HFFc6 (cell line): ENCODE measurements at regions not wholly inside any gene's neighbourhood (a gene's known extent, or its start where the extent isn't known, plus 50 kb on each side); places are given as distances from the start of the nearest gene placed in this dataset.

Experiments used
- DNase-seq: peaks from one replicate; pipeline ENCODE4 v3.0.0-alpha.2; 2018
- H3K27ac Mint-ChIP-seq: 2 replicates; pipeline ENCODE4 v1.8.0; 2020; ENCODE audit warnings: mild to moderate bottlenecking, mixed read lengths
- H3K27me3 Mint-ChIP-seq: 2 replicates; pipeline ENCODE4 v1.8.0; 2021; ENCODE audit warnings: mild to moderate bottlenecking, moderate library complexity, mixed read lengths; ENCODE audit not compliant: insufficient read depth
- H3K36me3 Mint-ChIP-seq: 2 replicates; pipeline ENCODE4 v1.8.0; 2021; ENCODE audit warnings: low read depth, mixed read lengths
- H3K4me1 Mint-ChIP-seq: 2 replicates; pipeline ENCODE4 v1.8.0; 2020; ENCODE audit warnings: low read depth, mixed read lengths
- H3K4me3 Mint-ChIP-seq: 2 replicates; pipeline ENCODE4 v1.8.0; 2020; ENCODE audit warnings: mild to moderate bottlenecking, moderate library complexity, mixed read lengths
- H3K9me3 Mint-ChIP-seq: 2 replicates; pipeline ENCODE4 v1.8.0; 2020; ENCODE audit warnings: mild to moderate bottlenecking, mixed read lengths
- CTCF ChIP-seq: fragments of 200-600 bp; sonication (generic); IDR thresholded peaks from 2 replicates; pipeline ENCODE4 v1.5.0; 2021; ENCODE audit warnings: antibody characterized with exemption, mild to moderate bottlenecking

GRCh38 chr14:25841226-25841625 lies 756.6 kb downstream of the NOVA1 start:
- DNase-seq, result no peak
- H3K9me3 Mint-ChIP-seq, result peaks cover 47% of the 10 kb centered on the region
- no peaks in the 10 kb centered on the region for H3K27me3 Mint-ChIP-seq
- no peak overlapping the region for H3K4me3 Mint-ChIP-seq
- no peak overlapping the region for H3K27ac Mint-ChIP-seq
- H3K4me1 Mint-ChIP-seq, result no peaks in the 10 kb centered on the region
- no peaks in the 10 kb centered on the region for H3K36me3 Mint-ChIP-seq
- TF ChIP-seq CTCF, result no peak

GRCh38 chr14:25837551-25837965 lies 760.3 kb downstream of the NOVA1 start:
- H3K27me3 Mint-ChIP-seq, result no peaks in the 10 kb centered on the region
- no peak overlapping the region for H3K4me3 Mint-ChIP-seq
- H3K4me1 Mint-ChIP-seq, result no peaks in the 10 kb centered on the region
- no peak for TF ChIP-seq CTCF
- H3K9me3 Mint-ChIP-seq, result peaks cover 65% of the 10 kb centered on the region
- DNase-seq, result no peak
- H3K27ac Mint-ChIP-seq, result no peak overlapping the region
- no peaks in the 10 kb centered on the region for H3K36me3 Mint-ChIP-seq

- Mint-ChIP-seq H3K36me3 (no peaks in the 10 kb centered on the region), H3K4me1 (no peaks in the 10 kb centered on the region), H3K27me3 (no peaks in the 10 kb centered on the region), H3K4me3 (no peak overlapping the region), H3K27ac (no peak overlapping the region), H3K9me3 (peaks cover 71% of the 10 kb centered on the region)
- DNase-seq, result no peak
- no peak for TF ChIP-seq CTCF
Measured at GRCh38 chr14:25836636-25837035, 761.2 kb downstream of the NOVA1 start.

GRCh38 chr14:25833341-25834126 lies 764.3 kb downstream of the NOVA1 start:
- no peaks in the 10 kb centered on the region for H3K36me3 Mint-ChIP-seq
- peaks cover 75% of the 10 kb centered on the region for H3K9me3 Mint-ChIP-seq
- no peaks in the 10 kb centered on the region for H3K4me1 Mint-ChIP-seq
- H3K27me3 Mint-ChIP-seq, result no peaks in the 10 kb centered on the region
- no peak for TF ChIP-seq CTCF
- DNase-seq, result no peak
- no peak overlapping the region for H3K27ac Mint-ChIP-seq
- no peak overlapping the region for H3K4me3 Mint-ChIP-seq

- Mint-ChIP-seq H3K27me3 (no peaks in the 10 kb centered on the region), H3K27ac (no peak overlapping the region), H3K36me3 (no peaks in the 10 kb centered on the region), H3K9me3 (peaks cover 68% of the 10 kb centered on the region), H3K4me1 (no peaks in the 10 kb centered on the region), H3K4me3 (no peak overlapping the region)
- no peak for TF ChIP-seq CTCF
- DNase-seq, result no peak
Measured at GRCh38 chr14:25832585-25832984, 765.2 kb downstream of the NOVA1 start.
